H1 (cell line): ENCODE measurements at regions not wholly inside any gene's neighbourhood (a gene's known extent, or its start where the extent isn't known, plus 50 kb on each side); places are given as distances from the start of the nearest gene placed in this dataset.

Experiments used
- CTCF ChIA-PET: fragments of 300-600 bp; sonication (Branson Sonifier 250); formaldehyde crosslinking; loops from one replicate; lab custom pipeline; 2021; ENCODE audit not compliant: partially characterized antibody; lab: Charles Lee
- POLR2A ChIA-PET: fragments of 300-600 bp; sonication (Branson Sonifier 250); formaldehyde crosslinking; loops from one replicate; lab custom pipeline; 2021; ENCODE audit warnings: inconsistent platforms; ENCODE audit not compliant: partially characterized antibody; lab: Charles Lee
- DNase-seq, 2 experiments: peaks; one replicate each; pipeline versions ENCODE4 v3.0.0 to v3.0.0-alpha.2; 2010 to 2022; ENCODE audit warnings: low spot score in 2 of 2, low read depth in 1 of 2, mixed read lengths in 1 of 2
- FAIRE-seq: peaks from 2 replicates; lab custom pipeline; 2011; peaks lifted over from hg19 to GRCh38; lab: Jason Lieb, UNC
- H2AFZ ChIP-seq: 2 replicates; pipeline ENCODE4 v1.8.1; 2012; ENCODE audit warnings: low read length, inconsistent platforms
- H2AK5ac ChIP-seq: 2 replicates; pipeline ENCODE4 v1.6.1; 2013; ENCODE audit warnings: low read depth, low read length
- H2BK120ac ChIP-seq: replicated peaks from 2 replicates; pipeline ENCODE3; 2013; ENCODE audit warnings: low read depth, low read length, inconsistent platforms
- H2BK12ac ChIP-seq: 2 replicates; pipeline ENCODE4 v1.6.1; 2013; ENCODE audit warnings: low read depth, low read length
- H2BK15ac ChIP-seq: 2 replicates; pipeline ENCODE4 v1.6.1; 2013; ENCODE audit warnings: low read length
- H2BK20ac ChIP-seq: 2 replicates; pipeline ENCODE4 v1.6.1; 2013; ENCODE audit warnings: low read length
- H2BK5ac ChIP-seq: 2 replicates; pipeline ENCODE4 v1.6.1; 2013; ENCODE audit warnings: low read depth, low read length
- H3K14ac ChIP-seq: 2 replicates; pipeline ENCODE4 v1.6.1; 2013; ENCODE audit warnings: inconsistent platforms; ENCODE audit not compliant: insufficient read length
- H3K18ac ChIP-seq: 2 replicates; pipeline ENCODE4 v1.6.1; 2013; ENCODE audit warnings: low read length; ENCODE audit errors: extremely low read depth
- H3K23ac ChIP-seq: 2 replicates; pipeline ENCODE4 v1.6.1; 2013; ENCODE audit warnings: inconsistent platforms; ENCODE audit not compliant: insufficient read length
- H3K23me2 ChIP-seq: 2 replicates; pipeline ENCODE4 v1.6.1; 2013; ENCODE audit warnings: low read depth, low read length
- H3K27ac ChIP-seq: 2 replicates; pipeline ENCODE4 v1.6.1; 2011; ENCODE audit warnings: low read depth, low read length, inconsistent platforms
- H3K27me3 ChIP-seq, 4 experiments: replicated peaks in 1 of 4; 1 replicate in 1 of 4; 2 replicates in 3 of 4; pipeline versions ENCODE4 v1.6.1 to v1.8.1; 2011 to 2013; ENCODE audit warnings: low read length in 3 of 4, mild to moderate bottlenecking in 3 of 4, inconsistent platforms in 2 of 4, mixed read lengths in 2 of 4, moderate library complexity in 1 of 4; ENCODE audit not compliant: control insufficient read depth in 3 of 4, insufficient read depth in 3 of 4; ENCODE audit errors: extremely low read depth in 1 of 4
- H3K36me3 ChIP-seq, 4 experiments: 2 replicates each; pipeline versions ENCODE4 v1.6.1 to v1.8.1; 2011 to 2013; ENCODE audit warnings: mild to moderate bottlenecking in 4 of 4, low read length in 3 of 4, moderate library complexity in 2 of 4, control low read depth in 1 of 4, inconsistent platforms in 1 of 4; ENCODE audit not compliant: insufficient read depth in 4 of 4, control insufficient read depth in 2 of 4
- H3K4ac ChIP-seq: replicated peaks from 2 replicates; pipeline ENCODE3; 2013; ENCODE audit warnings: low read length, low read depth, mixed read lengths, inconsistent platforms; ENCODE audit not compliant: insufficient read length
- H3K4me1 ChIP-seq, 4 experiments: replicated peaks in 1 of 4; 1 replicate in 1 of 4; 2 replicates in 3 of 4; pipeline versions ENCODE4 v1.6.1 to v1.8.1; 2011 to 2013; ENCODE audit warnings: low read length in 3 of 4, inconsistent platforms in 2 of 4, mixed read lengths in 1 of 4; ENCODE audit not compliant: insufficient read depth in 4 of 4, control insufficient read depth in 3 of 4
- H3K4me2 ChIP-seq, 2 experiments: 2 replicates each; pipeline versions ENCODE4 v1.6.1 to v1.8.1; 2011 to 2013; ENCODE audit warnings: low read depth in 2 of 2, low read length in 2 of 2, control low read depth in 1 of 2, inconsistent platforms in 1 of 2, mild to moderate bottlenecking in 1 of 2; ENCODE audit not compliant: insufficient read depth in 1 of 2
- H3K4me3 ChIP-seq, 4 experiments: fragments of 200-600, 300-600 bp in 1 of 4; sonication (generic), shearing (Covaris generic), sonication (Bioruptor Twin) in 1 of 4; 2 replicates each; pipeline versions ENCODE4 v1.5.1 to v1.8.1; 2011 to 2016; ENCODE audit warnings: low read length in 4 of 4, low read depth in 3 of 4, control low read depth in 2 of 4, inconsistent platforms in 2 of 4, mild to moderate bottlenecking in 2 of 4, mixed read lengths in 1 of 4, moderate library complexity in 1 of 4; ENCODE audit not compliant: insufficient read depth in 2 of 4; ENCODE audit errors: extremely low read depth in 1 of 4
- H3K56ac ChIP-seq: replicated peaks from 2 replicates; pipeline ENCODE3; 2013; ENCODE audit warnings: low read depth, mild to moderate bottlenecking, mixed read lengths, low read length, inconsistent platforms; ENCODE audit not compliant: insufficient read length
- H3K79me1 ChIP-seq: 2 replicates; pipeline ENCODE4 v1.6.1; 2013; ENCODE audit warnings: low read depth, low read length, control low read depth
- H3K79me2 ChIP-seq, 2 experiments: 2 replicates each; pipeline versions ENCODE4 v1.6.1 to v1.8.1; 2012 to 2013; ENCODE audit warnings: low read length in 2 of 2, mild to moderate bottlenecking in 2 of 2, inconsistent platforms in 1 of 2; ENCODE audit not compliant: insufficient read depth in 2 of 2, control insufficient read depth in 1 of 2
- H3K9ac ChIP-seq, 4 experiments: replicated peaks in 1 of 4; 1 replicate in 1 of 4; 2 replicates in 3 of 4; pipeline versions ENCODE4 v1.6.1 to v1.8.1; 2011 to 2013; ENCODE audit warnings: low read depth in 3 of 4, low read length in 3 of 4, control low read depth in 2 of 4, mild to moderate bottlenecking in 2 of 4, moderate library complexity in 2 of 4, inconsistent platforms in 1 of 4; ENCODE audit errors: extremely low read depth in 1 of 4
- H3K9me3 ChIP-seq, 2 experiments: 2 replicates each; pipeline versions ENCODE4 v1.6.1 to v1.8.1; 2012 to 2013; ENCODE audit warnings: mild to moderate bottlenecking in 2 of 2, moderate library complexity in 2 of 2, control low read depth in 1 of 2, inconsistent platforms in 1 of 2, low read depth in 1 of 2, low read length in 1 of 2, mixed read lengths in 1 of 2; ENCODE audit not compliant: insufficient read depth in 2 of 2
- H4K20me1 ChIP-seq, 2 experiments: replicated peaks in 1 of 2; 2 replicates each; pipeline versions ENCODE3 to v1.8.1; 2011 to 2013; ENCODE audit warnings: inconsistent platforms in 2 of 2, low read length in 2 of 2, mild to moderate bottlenecking in 1 of 2; ENCODE audit not compliant: insufficient read depth in 2 of 2, control insufficient read depth in 1 of 2
- H4K5ac ChIP-seq: 2 replicates; pipeline ENCODE4 v1.6.1; 2013; ENCODE audit warnings: low read length, low read depth, mixed read lengths, inconsistent platforms; ENCODE audit not compliant: insufficient read length
- H4K8ac ChIP-seq: 2 replicates; pipeline ENCODE4 v1.8.0; 2013; ENCODE audit warnings: mild to moderate bottlenecking, moderate library complexity, low read length, inconsistent platforms; ENCODE audit not compliant: insufficient read depth; ENCODE audit errors: extremely low read depth
- H4K91ac ChIP-seq: replicated peaks from 2 replicates; pipeline ENCODE3; 2013; ENCODE audit warnings: low read length, mixed read lengths, inconsistent platforms; ENCODE audit not compliant: insufficient read length
- ASH2L ChIP-seq: fragments of 200-600, 300-600 bp; sonication (generic); IDR thresholded peaks from one replicate; pipeline ENCODE4 v1.7.1; 2017; ENCODE audit warnings: low read length
- BRCA1 ChIP-seq: IDR thresholded peaks from 2 replicates; pipeline ENCODE4 v1.6.1; 2012; ENCODE audit warnings: low read depth, low read length, improper control_type of control experiment
- CBX5 ChIP-seq: fragments of 300-800, 300-1000 bp; sonication (generic); IDR thresholded peaks from 2 replicates; pipeline ENCODE4 v1.7.1; 2016; ENCODE audit warnings: antibody characterized with exemption, low read length, low read depth
- EGR1 ChIP-seq: IDR thresholded peaks from 2 replicates; pipeline ENCODE4 v1.6.1; 2011; ENCODE audit warnings: low read depth, low read length, borderline replicate concordance
- EZH2 ChIP-seq: fragments of 200-600 bp; sonication (generic); IDR thresholded peaks from 2 replicates; pipeline ENCODE4 v1.7.1; 2012; ENCODE audit warnings: low read depth, mild to moderate bottlenecking, moderate library complexity, low read length, inconsistent platforms; ENCODE audit not compliant: severe bottlenecking
- FOSL1 ChIP-seq: IDR thresholded peaks from 2 replicates; pipeline ENCODE4 v1.6.1; 2011; ENCODE audit warnings: mild to moderate bottlenecking, low read depth, low read length, moderate library complexity; ENCODE audit not compliant: insufficient read depth
- GABPA ChIP-seq: IDR thresholded peaks from 2 replicates; pipeline ENCODE4 v1.6.1; 2011; ENCODE audit warnings: mild to moderate bottlenecking, low read length, moderate library complexity, borderline replicate concordance; ENCODE audit not compliant: insufficient read depth
- NANOG ChIP-seq: IDR thresholded peaks from 2 replicates; pipeline ENCODE4 v1.6.1; 2011; ENCODE audit warnings: low read length, low read depth, mild to moderate bottlenecking, inconsistent platforms; ENCODE audit not compliant: insufficient read depth, poor library complexity, severe bottlenecking
- RAD21 ChIP-seq, 2 experiments: IDR thresholded peaks in 1 of 2; conservative IDR thresholded peaks in 1 of 2; 2 replicates each; pipeline ENCODE4 v1.6.1; 2011; ENCODE audit warnings: low read depth in 2 of 2, low read length in 2 of 2, improper control_type of control experiment in 1 of 2, inconsistent platforms in 1 of 2, mild to moderate bottlenecking in 1 of 2, moderate library complexity in 1 of 2
- RBBP5 ChIP-seq: IDR thresholded peaks from 2 replicates; pipeline ENCODE4 v1.7.1; 2012; ENCODE audit warnings: low read depth, mild to moderate bottlenecking, inconsistent platforms, low read length, moderate library complexity, borderline replicate concordance
- RXRA ChIP-seq: IDR thresholded peaks from 2 replicates; pipeline ENCODE4 v1.6.1; 2011; ENCODE audit warnings: low read depth, mild to moderate bottlenecking, low read length, moderate library complexity; ENCODE audit not compliant: insufficient read depth
- SRF ChIP-seq: IDR thresholded peaks from 2 replicates; pipeline ENCODE4 v1.6.1; 2011; ENCODE audit warnings: mild to moderate bottlenecking, low read depth, low read length, moderate library complexity
- TAF1 ChIP-seq: IDR thresholded peaks from 2 replicates; pipeline ENCODE4 v1.6.1; 2011; ENCODE audit warnings: mild to moderate bottlenecking, low read depth, low read length
- YY1 ChIP-seq: IDR thresholded peaks from 2 replicates; pipeline ENCODE4 v1.6.1; 2011; ENCODE audit warnings: low read depth, mild to moderate bottlenecking, low read length
- ZNF274 ChIP-seq: IDR thresholded peaks from 2 replicates; pipeline ENCODE4 v1.7.0; 2012; ENCODE audit warnings: low read length, borderline replicate concordance; ENCODE audit errors: extremely low read depth
- TF ChIP-seq, protein P1 (sequence below): IDR thresholded peaks from 2 replicates; pipeline ENCODE4 v1.6.1; 2012; ENCODE audit warnings: inconsistent platforms

DNA sequence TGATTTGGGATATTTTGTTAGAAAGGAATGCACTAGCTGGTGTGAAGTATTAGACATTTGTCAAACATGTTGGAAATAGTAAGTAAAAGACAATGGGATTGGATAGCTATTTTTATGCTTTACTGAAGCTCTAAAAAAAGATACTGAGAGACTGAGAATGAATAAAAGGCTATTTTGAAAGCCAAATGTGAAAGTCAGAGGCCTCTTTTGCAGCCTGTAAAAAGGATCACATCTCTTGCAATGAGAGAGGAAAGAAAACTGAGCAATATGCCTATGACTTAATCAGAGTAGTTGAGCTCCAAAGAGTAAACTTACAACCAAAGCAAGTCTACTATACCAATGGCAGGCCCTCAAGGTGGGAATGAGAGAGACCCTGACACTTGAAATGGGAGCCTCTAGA lies 212.6 kb upstream of the LCORL start:
- no peak overlapping the region for H4K5ac ChIP-seq
- no peak overlapping the region for H2BK12ac ChIP-seq
- CTCF ChIA-PET: no interaction called here
- no peak overlapping the region for H3K4me3 ChIP-seq
- H2BK5ac ChIP-seq: no peak overlapping the region
- H2AFZ ChIP-seq: no peak overlapping the region
- no peak overlapping the region for H4K91ac ChIP-seq
- DNase-seq (no peak), FAIRE-seq (no peak)
- H2BK15ac ChIP-seq: no peak overlapping the region
- no peaks in the 10 kb centered on the region for H3K79me1 ChIP-seq
- H3K4me2 ChIP-seq: no peak overlapping the region
- H3K4ac ChIP-seq: no peak overlapping the region
- H3K79me2 ChIP-seq: no peaks in the 10 kb centered on the region
- no peak overlapping the region for H3K14ac ChIP-seq
- no peaks in the 10 kb centered on the region for H3K27me3 ChIP-seq
- no peak overlapping the region for H3K23ac ChIP-seq
- H4K8ac ChIP-seq: no peak overlapping the region
- H2AK5ac ChIP-seq: no peak overlapping the region
- POLR2A ChIA-PET: no interaction called here
- no peaks in the 10 kb centered on the region for H3K36me3 ChIP-seq
- no peak overlapping the region for H3K18ac ChIP-seq
- H3K56ac ChIP-seq: no peak overlapping the region
- peaks cover 50 to 55% of the 10 kb centered on the region in 2 experiments for H3K9me3 ChIP-seq
- no peaks in the 10 kb centered on the region for H4K20me1 ChIP-seq
- H3K23me2 ChIP-seq: no peaks in the 10 kb centered on the region
- H2BK120ac ChIP-seq: no peak overlapping the region
- H3K27ac ChIP-seq: no peak overlapping the region
- no peak overlapping the region for H3K9ac ChIP-seq
- H2BK20ac ChIP-seq: no peak overlapping the region
- H3K4me1 ChIP-seq: no peaks in the 10 kb centered on the region
- no peak for TF ChIP-seq TAF1
- TF ChIP-seq GABPA: no peak
- TF ChIP-seq RAD21 (IDR thresholded peaks at IDR 0.05 in 1 of 2, conservative IDR thresholded peaks at IDR 0.05 in 1 of 2; ENCODE audit: low read depth in 2 of 2, low read length in 2 of 2): no peak
- TF ChIP-seq FOSL1: no peak
- TF ChIP-seq SRF: no peak
- TF ChIP-seq ZNF274: no peak
- TF ChIP-seq NANOG: no peak
- TF ChIP-seq, protein P1, sequence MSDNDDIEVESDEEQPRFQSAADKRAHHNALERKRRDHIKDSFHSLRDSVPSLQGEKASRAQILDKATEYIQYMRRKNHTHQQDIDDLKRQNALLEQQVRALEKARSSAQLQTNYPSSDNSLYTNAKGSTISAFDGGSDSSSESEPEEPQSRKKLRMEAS: no peak
- TF ChIP-seq BRCA1: no peak
- TF ChIP-seq RBBP5: no peak
- no peak for TF ChIP-seq RXRA
- no peak for TF ChIP-seq CBX5
- no peak for TF ChIP-seq ASH2L
- no peak for TF ChIP-seq EGR1
- no peak for TF ChIP-seq YY1
- TF ChIP-seq EZH2: no peak
